Vagina (tissue), 2 donors: ENCODE measurements at regions not wholly inside any gene's neighbourhood (a gene's known extent, or its start where the extent isn't known, plus 50 kb on each side); places are given as distances from the start of the nearest gene placed in this dataset.

ENCODE experiments used
- DNase-seq, 2 donors: peaks; one replicate each; pipeline ENCODE4 v3.0.0-alpha.2; 2017; ENCODE audit errors: extremely low spot score in 2 of 2
- H3K27ac ChIP-seq: fragments of 200-600 bp; sonication (generic); one replicate; pipeline ENCODE4 v1.5.1; 2019
- H3K27me3 ChIP-seq: fragments of 200-600 bp; sonication (generic); one replicate; pipeline ENCODE4 v1.5.1; 2019
- H3K36me3 ChIP-seq, 2 donors: fragments of 200-600 bp; sonication (generic); one replicate each; pipeline ENCODE4 v1.5.1; 2017 to 2019
- H3K4me1 ChIP-seq: fragments of 200-600 bp; sonication (generic); one replicate; pipeline ENCODE4 v1.5.1; 2019
- H3K4me3 ChIP-seq, 2 donors: fragments of 200-600 bp; sonication (generic); 1 replicate in 1 of 2; 2 replicates in 1 of 2; pipeline ENCODE4 v1.5.1; 2016 to 2019
- H3K9me3 ChIP-seq: fragments of 200-600 bp; sonication (generic); one replicate; pipeline ENCODE4 v1.5.1; 2019
- POLR2A ChIP-seq, 2 donors: fragments of 450-650 bp; IDR thresholded peaks; one replicate each; pipeline ENCODE4 v1.6.1; 2017; ENCODE audit warnings: antibody characterized with exemption in 2 of 2, mild to moderate bottlenecking in 2 of 2, moderate library complexity in 2 of 2
- POLR2AphosphoS5 ChIP-seq, 2 donors: sonication (generic); formaldehyde crosslinking; IDR thresholded peaks; one replicate each; pipeline ENCODE4 v1.9.0; 2017; ENCODE audit warnings: antibody characterized with exemption in 2 of 2, mild to moderate bottlenecking in 2 of 2, low read depth in 1 of 2; ENCODE audit not compliant: insufficient read depth in 1 of 2
- intact Hi-C: fragments of 100-400 bp; cut with DNase I; formaldehyde crosslinking; loops from one replicate; pipeline ENCODE4 v1.15.1; 2023
- TF ChIP-seq, protein P1 (sequence below), 3 experiments: fragments of 450-650 bp in 2 of 3; fragments of 200-600 bp in 1 of 3; sonication (generic) in 1 of 3; IDR thresholded peaks; one replicate each; pipeline ENCODE4 v1.5.1; 2017 to 2019; ENCODE audit warnings: antibody characterized with exemption in 3 of 3, mild to moderate bottlenecking in 2 of 3, moderate library complexity in 2 of 3

DNA sequence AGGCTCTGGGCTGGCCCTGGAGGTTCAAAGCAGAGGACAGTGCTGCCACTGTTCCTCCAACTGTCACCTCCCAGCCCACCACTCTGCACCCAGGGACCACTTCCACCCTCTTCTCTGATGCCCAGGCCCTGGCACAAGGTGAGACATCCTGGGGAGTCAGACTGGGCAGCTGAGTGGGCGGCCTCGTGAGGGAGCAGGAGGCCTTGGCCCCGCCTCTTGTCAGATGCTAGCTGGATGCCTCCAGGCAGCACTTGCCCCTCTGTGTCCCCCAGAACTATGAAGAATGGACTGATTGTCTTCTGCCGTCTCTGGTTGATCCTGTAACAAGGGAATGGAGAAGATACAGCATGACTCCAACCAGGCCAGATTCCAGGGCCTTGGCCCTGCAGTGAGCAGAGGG, 191.0 kb upstream of the LINGO1 start:
- DNase-seq: no peak
- no peaks in the 10 kb centered on the region for H3K9me3 ChIP-seq
- intact Hi-C loops: no loop called here
- H3K4me1 ChIP-seq: peaks cover 14% of the 10 kb centered on the region
- TF ChIP-seq POLR2A (IDR thresholded peaks at IDR 0.05) (no peak), POLR2AphosphoS5 (IDR thresholded peaks at IDR 0.05; ENCODE audit: insufficient read depth in 1 of 2, low read depth in 1 of 2) (no peak)
- TF ChIP-seq, protein P1, sequence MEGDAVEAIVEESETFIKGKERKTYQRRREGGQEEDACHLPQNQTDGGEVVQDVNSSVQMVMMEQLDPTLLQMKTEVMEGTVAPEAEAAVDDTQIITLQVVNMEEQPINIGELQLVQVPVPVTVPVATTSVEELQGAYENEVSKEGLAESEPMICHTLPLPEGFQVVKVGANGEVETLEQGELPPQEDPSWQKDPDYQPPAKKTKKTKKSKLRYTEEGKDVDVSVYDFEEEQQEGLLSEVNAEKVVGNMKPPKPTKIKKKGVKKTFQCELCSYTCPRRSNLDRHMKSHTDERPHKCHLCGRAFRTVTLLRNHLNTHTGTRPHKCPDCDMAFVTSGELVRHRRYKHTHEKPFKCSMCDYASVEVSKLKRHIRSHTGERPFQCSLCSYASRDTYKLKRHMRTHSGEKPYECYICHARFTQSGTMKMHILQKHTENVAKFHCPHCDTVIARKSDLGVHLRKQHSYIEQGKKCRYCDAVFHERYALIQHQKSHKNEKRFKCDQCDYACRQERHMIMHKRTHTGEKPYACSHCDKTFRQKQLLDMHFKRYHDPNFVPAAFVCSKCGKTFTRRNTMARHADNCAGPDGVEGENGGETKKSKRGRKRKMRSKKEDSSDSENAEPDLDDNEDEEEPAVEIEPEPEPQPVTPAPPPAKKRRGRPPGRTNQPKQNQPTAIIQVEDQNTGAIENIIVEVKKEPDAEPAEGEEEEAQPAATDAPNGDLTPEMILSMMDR (IDR thresholded peaks at IDR 0.05): no peak
- H3K4me3 ChIP-seq: no peak overlapping the region
- no peaks in the 10 kb centered on the region for H3K36me3 ChIP-seq
- no peaks in the 10 kb centered on the region for H3K27me3 ChIP-seq
- H3K27ac ChIP-seq: no peak overlapping the region

DNA sequence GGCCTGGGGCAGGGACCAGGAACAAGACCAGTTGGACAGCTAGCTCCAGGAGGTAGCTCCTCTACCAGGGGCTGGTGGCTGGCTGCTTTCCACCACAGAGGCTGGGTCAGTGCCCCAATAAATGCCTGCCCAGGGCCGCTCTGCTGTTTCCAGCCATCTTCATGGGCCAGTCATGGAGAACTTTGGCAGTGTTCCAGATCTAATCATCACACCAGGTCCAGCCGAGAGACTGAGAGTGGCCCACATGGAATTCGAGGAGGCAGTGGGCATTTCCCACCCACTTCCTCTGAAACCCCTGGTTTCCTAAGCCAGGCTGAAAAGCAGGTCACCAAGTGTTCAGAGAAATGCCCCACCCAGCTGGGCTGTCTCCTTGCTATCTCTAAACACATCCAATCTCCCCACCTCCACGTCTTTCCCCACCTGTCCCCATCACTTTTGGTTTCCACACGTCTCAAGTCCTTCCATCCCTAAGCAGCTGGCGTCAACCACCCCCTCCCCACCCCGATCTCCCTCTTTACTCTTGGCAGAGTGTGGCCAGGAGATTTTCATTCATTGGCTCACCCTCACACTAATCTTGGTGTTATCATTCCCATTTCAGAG, 190.0 kb upstream of the LINGO1 start:
- Histone ChIP-seq H3K9me3 (no peaks in the 10 kb centered on the region), H3K27ac (no peak overlapping the region), H3K4me1 (peaks cover 19% of the 10 kb centered on the region), H3K4me3 (no peak overlapping the region), H3K27me3 (no peaks in the 10 kb centered on the region), H3K36me3 (no peaks in the 10 kb centered on the region)
- intact Hi-C loops: no loop called here
- no peak for TF ChIP-seq POLR2A (IDR thresholded peaks at IDR 0.05)
- TF ChIP-seq, protein P1 (IDR thresholded peaks at IDR 0.05): no peak
- no peak for TF ChIP-seq POLR2AphosphoS5 (IDR thresholded peaks at IDR 0.05; ENCODE audit: insufficient read depth in 1 of 2, low read depth in 1 of 2)
- DNase-seq: no peak

- TF ChIP-seq, protein P1 (IDR thresholded peaks at IDR 0.05): no peak
- TF ChIP-seq POLR2AphosphoS5 (IDR thresholded peaks at IDR 0.05; ENCODE audit: insufficient read depth in 1 of 2, low read depth in 1 of 2) (no peak), POLR2A (IDR thresholded peaks at IDR 0.05) (no peak)
- H3K27me3 ChIP-seq: no peaks in the 10 kb centered on the region
- intact Hi-C loops: no loop called here
Observed at GRCh38 chr15:77821959-77822256, 189.2 kb upstream of the LINGO1 start.

GRCh38 chr15:77821188-77821958, 188.7 kb upstream of the LINGO1 start:
- H3K27me3 ChIP-seq: no peaks in the 10 kb centered on the region
- no peak overlapping the region for H3K27ac ChIP-seq
- H3K4me1 ChIP-seq: peaks cover 19% of the 10 kb centered on the region
- no peak for DNase-seq
- TF ChIP-seq, protein P1 (IDR thresholded peaks at IDR 0.05): peak in 2 of 3 experiments; percentile 7 to 10
- TF ChIP-seq POLR2A (IDR thresholded peaks at IDR 0.05): no peak
- no peak for TF ChIP-seq POLR2AphosphoS5 (IDR thresholded peaks at IDR 0.05; ENCODE audit: insufficient read depth in 1 of 2, low read depth in 1 of 2)
- H3K9me3 ChIP-seq: no peaks in the 10 kb centered on the region
- no peaks in the 10 kb centered on the region for H3K36me3 ChIP-seq
- intact Hi-C loops: no loop called here
- H3K4me3 ChIP-seq: no peak overlapping the region

More at GRCh38 chr15:77821959-77822256, 189.2 kb upstream of the LINGO1 start:
- Histone ChIP-seq H3K9me3 (no peaks in the 10 kb centered on the region), H3K27ac (no peak overlapping the region), H3K4me3 (no peak overlapping the region), H3K4me1 (peaks cover 19% of the 10 kb centered on the region), H3K36me3 (no peaks in the 10 kb centered on the region)
- no peak for DNase-seq
